Hepatocyte (in vitro differentiated cells): ENCODE measurements at regions not wholly inside any gene's neighbourhood (a gene's known extent, or its start where the extent isn't known, plus 50 kb on each side); places are given as distances from the start of the nearest gene placed in this dataset.

Source experiments
- DNase-seq: peaks from one replicate; pipeline ENCODE4 v3.0.0-alpha.2; 2016; ENCODE audit warnings: low spot score
- H2AFZ ChIP-seq: fragments of 200-600 bp; sonication (generic); 2 replicates; pipeline ENCODE4 v1.6.0; 2016; ENCODE audit warnings: antibody characterized with exemption, mild to moderate bottlenecking
- H3K27ac ChIP-seq: fragments of 200-600 bp; sonication (generic); 2 replicates; pipeline ENCODE4 v1.5.1; 2016; ENCODE audit warnings: mild to moderate bottlenecking
- H3K27me3 ChIP-seq: fragments of 200-600 bp; sonication (generic); 2 replicates; pipeline ENCODE4 v1.6.1; 2016
- H3K36me3 ChIP-seq: fragments of 200-600 bp; sonication (generic); replicated peaks from 2 replicates; pipeline ENCODE4 v1.5.1; 2016; ENCODE audit warnings: low read depth; ENCODE audit not compliant: insufficient read depth
- H3K4me1 ChIP-seq: fragments of 200-600 bp; sonication (generic); 2 replicates; pipeline ENCODE4 v1.5.1; 2016; ENCODE audit warnings: mild to moderate bottlenecking, moderate library complexity; ENCODE audit not compliant: insufficient read depth
- H3K4me2 ChIP-seq: fragments of 200-600 bp; sonication (generic); 2 replicates; pipeline ENCODE4 v1.6.0; 2016
- H3K4me3 ChIP-seq: fragments of 200-600 bp; sonication (generic); 2 replicates; pipeline ENCODE4 v1.5.1; 2016; ENCODE audit warnings: mild to moderate bottlenecking
- H3K79me2 ChIP-seq: fragments of 200-600 bp; sonication (generic); 2 replicates; pipeline ENCODE4 v1.6.0; 2017; ENCODE audit warnings: mild to moderate bottlenecking
- H3K9me2 ChIP-seq: fragments of 200-600 bp; sonication (generic); replicated peaks from 2 replicates; pipeline ENCODE4 v1.6.0; 2017; ENCODE audit warnings: mild to moderate bottlenecking; ENCODE audit not compliant: insufficient read depth
- H3K9me3 ChIP-seq: fragments of 200-600 bp; sonication (generic); 2 replicates; pipeline ENCODE4 v1.5.1; 2016; ENCODE audit warnings: low read depth, mild to moderate bottlenecking
- H4K20me1 ChIP-seq: fragments of 200-600 bp; sonication (generic); 2 replicates; pipeline ENCODE4 v1.6.0; 2016; ENCODE audit warnings: mild to moderate bottlenecking; ENCODE audit not compliant: insufficient read depth, poor library complexity, severe bottlenecking
- CTCF ChIP-seq: fragments of 200-600 bp; sonication (generic); IDR thresholded peaks from 2 replicates; pipeline ENCODE4 v1.5.1; 2016; ENCODE audit warnings: antibody characterized with exemption, mild to moderate bottlenecking; ENCODE audit not compliant: poor library complexity
- EZH2 ChIP-seq: fragments of 200-600 bp; sonication (generic); IDR thresholded peaks from 2 replicates; pipeline ENCODE4 v1.6.1; 2016; ENCODE audit warnings: antibody characterized with exemption, mild to moderate bottlenecking, borderline replicate concordance
- EZH2phosphoT487 ChIP-seq: fragments of 200-600 bp; sonication (generic); IDR thresholded peaks from one replicate; pipeline ENCODE4 v1.6.1; 2018; ENCODE audit warnings: antibody characterized with exemption, mild to moderate bottlenecking, low read depth, moderate library complexity; ENCODE audit not compliant: unreplicated experiment, severe bottlenecking
- WGBS: methylation state at CpG from one replicate; pipeline ENCODE4 v1.1.6; 2016; ENCODE audit warnings: low lambda C conversion rate; ENCODE audit errors: missing lambda C conversion rate; 5-methylcytosine and 5-hydroxymethylcytosine counted together

- Histone ChIP-seq H3K79me2 (no peaks in the 10 kb centered on the region), H3K4me2 (no peak overlapping the region), H3K27me3 (no peaks in the 10 kb centered on the region), H3K9me3 (no peaks in the 10 kb centered on the region), H4K20me1 (no peaks in the 10 kb centered on the region), H2AFZ (no peak overlapping the region), H3K4me3 (no peak overlapping the region), H3K27ac (no peak overlapping the region), H3K4me1 (no peaks in the 10 kb centered on the region), H3K36me3 (no peaks in the 10 kb centered on the region), H3K9me2 (no peaks in the 10 kb centered on the region)
- no peak for TF ChIP-seq EZH2
- no peak for TF ChIP-seq CTCF
- TF ChIP-seq EZH2phosphoT487, result no peak
- 95% methylated on average over 2 of the region's 2 CpGs for WGBS
- DNase-seq, result no peak
Measured at GRCh38 chr18:40938615-40939014, 1016.4 kb upstream of the PIK3C3 start.

- Histone ChIP-seq H2AFZ (no peak overlapping the region), H3K9me3 (no peaks in the 10 kb centered on the region), H3K79me2 (no peaks in the 10 kb centered on the region), H3K4me1 (no peaks in the 10 kb centered on the region), H3K9me2 (no peaks in the 10 kb centered on the region), H3K27ac (no peak overlapping the region), H3K27me3 (no peaks in the 10 kb centered on the region), H3K4me2 (no peak overlapping the region), H3K4me3 (no peak overlapping the region), H3K36me3 (no peaks in the 10 kb centered on the region), H4K20me1 (no peaks in the 10 kb centered on the region)
- no peak for DNase-seq
- WGBS, result 89% methylated on average over 2 of the region's 2 CpGs
- TF ChIP-seq CTCF (no peak), EZH2phosphoT487 (no peak), EZH2 (no peak)
Measured at GRCh38 chr18:40937386-40937785, 1017.6 kb upstream of the PIK3C3 start.

GRCh38 chr18:40935423-40935822 is 1019.6 kb upstream of the PIK3C3 start:
- H3K9me3 ChIP-seq, result no peaks in the 10 kb centered on the region
- no peak for TF ChIP-seq EZH2phosphoT487
- peak; percentile 43 for TF ChIP-seq CTCF

GRCh38 chr18:40932862-40933261 is 1022.2 kb upstream of the PIK3C3 start:
- H3K4me1 ChIP-seq, result no peaks in the 10 kb centered on the region
- H3K36me3 ChIP-seq, result no peaks in the 10 kb centered on the region
- no peak overlapping the region for H3K27ac ChIP-seq
- H3K27me3 ChIP-seq, result no peaks in the 10 kb centered on the region
- no peaks in the 10 kb centered on the region for H3K9me3 ChIP-seq
- TF ChIP-seq EZH2 (no peak), EZH2phosphoT487 (no peak), CTCF (no peak)
- 97% methylated on average over 2 of the region's 2 CpGs for WGBS
- no peak for DNase-seq
- H4K20me1 ChIP-seq, result no peaks in the 10 kb centered on the region
- no peak overlapping the region for H3K4me3 ChIP-seq
- H2AFZ ChIP-seq, result no peak overlapping the region
- H3K9me2 ChIP-seq, result no peaks in the 10 kb centered on the region
- no peak overlapping the region for H3K4me2 ChIP-seq
- H3K79me2 ChIP-seq, result no peaks in the 10 kb centered on the region

More at GRCh38 chr18:40935423-40935822, 1019.6 kb upstream of the PIK3C3 start:
- Histone ChIP-seq H3K36me3 (no peaks in the 10 kb centered on the region), H3K4me2 (no peak overlapping the region), H3K27me3 (no peaks in the 10 kb centered on the region), H4K20me1 (no peaks in the 10 kb centered on the region), H3K9me2 (no peaks in the 10 kb centered on the region), H3K4me1 (no peaks in the 10 kb centered on the region), H3K27ac (no peak overlapping the region), H2AFZ (no peak overlapping the region), H3K79me2 (no peaks in the 10 kb centered on the region), H3K4me3 (no peak overlapping the region)
- WGBS, result 69% methylated on average over 1 of the region's 1 CpG
- DNase-seq, result peak; percentile 44
